Psoas muscle (tissue), 7 donors: ENCODE measurements at regions not wholly inside any gene's neighbourhood (a gene's known extent, or its start where the extent isn't known, plus 50 kb on each side); places are given as distances from the start of the nearest gene placed in this dataset.
"Not testable (repeated sequence)": the region's sequence is repeated elsewhere in the genome, so short reads cannot be mapped to it uniquely, and the experiment has no call there.

ENCODE experiments used
- ATAC-seq, 4 donors: fragments of 200-7000 bp; cut with Tn5 transposase; one replicate each; pipeline ENCODE4 v1.9.1; 2020; ENCODE audit warnings: moderate library complexity in 3 of 4, mild to moderate bottlenecking in 2 of 4
- DNase-seq, 2 donors: peaks; one replicate each; pipeline ENCODE4 v3.0.0-alpha.2; 2020
- H3K27ac ChIP-seq: fragments of 200-600 bp; one replicate; pipeline ENCODE4 v1.8.0; 2022
- H3K27me3 ChIP-seq, 3 donors: fragments of 200-600 bp in 1 of 3; one replicate each; pipeline versions ENCODE4 v1.6.1 to v1.8.0; 2013 to 2022; ENCODE audit warnings: low read length in 2 of 3, mild to moderate bottlenecking in 2 of 3, moderate library complexity in 1 of 3; ENCODE audit not compliant: insufficient read depth in 3 of 3
- H3K36me3 ChIP-seq, 2 donors: fragments of 200-600 bp in 1 of 2; one replicate each; pipeline versions ENCODE4 v1.6.1 to v1.8.0; 2013 to 2022; ENCODE audit warnings: low read depth in 1 of 2, mild to moderate bottlenecking in 1 of 2, moderate library complexity in 1 of 2; ENCODE audit not compliant: insufficient read depth in 1 of 2
- H3K4me1 ChIP-seq: fragments of 200-600 bp; one replicate; pipeline ENCODE4 v1.8.0; 2022
- H3K4me3 ChIP-seq: fragments of 200-600 bp; one replicate; pipeline ENCODE4 v1.8.0; 2022; ENCODE audit warnings: mild to moderate bottlenecking
- H3K9me3 ChIP-seq: fragments of 200-600 bp; one replicate; pipeline ENCODE4 v1.8.0; 2022
- WGBS, 3 donors: extraction: QIAGEN DNeasy Blood & Tissue Kit; methylation state at CpG; one replicate each; pipeline versions ENCODE4 v1.1.6 to v1.1.7; 2013; 5-methylcytosine and 5-hydroxymethylcytosine counted together
- intact Hi-C, 2 donors: fragments of 100-400 bp; cut with DNase I; formaldehyde crosslinking; loops; one replicate each; pipeline versions ENCODE4 v1.11.0 to v1.14.2; 2022
- TF ChIP-seq, protein P1 (sequence below): fragments of 200-600 bp; IDR thresholded peaks from one replicate; pipeline ENCODE4 v1.8.0; 2022; ENCODE audit warnings: antibody characterized with exemption
- donor health status: healthy with polysubstance abuse.
- donor health status: DM: no; HTN: no; CAD: no; lungs with moderate emphysema.
- donor health status: Bipolar disorder and iron deficiency.
- donor health status: healthy.
- donor health status: DM: yes; HTN: yes; CAD: no.
- donor health status: DM: no; HTN: no; CAD: no.
- donor health status: DM: yes; HTN: yes; CAD: no.

DNA sequence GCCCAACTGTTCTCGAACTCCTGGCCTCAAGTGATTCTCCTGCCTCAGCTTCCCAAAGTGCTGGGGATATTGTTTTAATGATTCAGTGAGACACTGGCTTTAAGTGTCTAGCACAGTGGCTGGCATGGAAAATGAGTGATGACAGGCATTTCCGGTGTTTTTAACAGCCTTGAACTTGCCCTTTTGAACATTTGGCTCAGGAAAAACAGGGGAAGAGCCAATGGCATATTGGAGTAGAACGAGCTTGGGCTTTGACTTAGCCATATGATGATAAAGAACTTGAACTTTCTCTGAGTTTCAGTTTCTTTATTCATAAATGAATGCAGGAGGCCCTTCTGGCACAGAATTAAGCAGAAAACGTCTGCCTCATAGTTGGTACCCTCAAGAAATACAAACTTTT, 145.0 kb upstream of the HS3ST4 start:
- no peak overlapping the region for H3K4me3 ChIP-seq
- H3K36me3 ChIP-seq, result no peaks in the 10 kb centered on the region
- TF ChIP-seq, protein P1, sequence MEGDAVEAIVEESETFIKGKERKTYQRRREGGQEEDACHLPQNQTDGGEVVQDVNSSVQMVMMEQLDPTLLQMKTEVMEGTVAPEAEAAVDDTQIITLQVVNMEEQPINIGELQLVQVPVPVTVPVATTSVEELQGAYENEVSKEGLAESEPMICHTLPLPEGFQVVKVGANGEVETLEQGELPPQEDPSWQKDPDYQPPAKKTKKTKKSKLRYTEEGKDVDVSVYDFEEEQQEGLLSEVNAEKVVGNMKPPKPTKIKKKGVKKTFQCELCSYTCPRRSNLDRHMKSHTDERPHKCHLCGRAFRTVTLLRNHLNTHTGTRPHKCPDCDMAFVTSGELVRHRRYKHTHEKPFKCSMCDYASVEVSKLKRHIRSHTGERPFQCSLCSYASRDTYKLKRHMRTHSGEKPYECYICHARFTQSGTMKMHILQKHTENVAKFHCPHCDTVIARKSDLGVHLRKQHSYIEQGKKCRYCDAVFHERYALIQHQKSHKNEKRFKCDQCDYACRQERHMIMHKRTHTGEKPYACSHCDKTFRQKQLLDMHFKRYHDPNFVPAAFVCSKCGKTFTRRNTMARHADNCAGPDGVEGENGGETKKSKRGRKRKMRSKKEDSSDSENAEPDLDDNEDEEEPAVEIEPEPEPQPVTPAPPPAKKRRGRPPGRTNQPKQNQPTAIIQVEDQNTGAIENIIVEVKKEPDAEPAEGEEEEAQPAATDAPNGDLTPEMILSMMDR, result no peak
- ATAC-seq (no peak), DNase-seq (no peak)
- H3K4me1 ChIP-seq, result no peaks in the 10 kb centered on the region
- 29 to 39% (median 38%) methylated on average over 4 of the region's 4 CpGs for WGBS, 3 donors
- no peak overlapping the region for H3K27ac ChIP-seq
- H3K27me3 ChIP-seq, result no peaks in the 10 kb centered on the region
- no peaks in the 10 kb centered on the region for H3K9me3 ChIP-seq
- intact Hi-C loops, result no loop called here

DNA sequence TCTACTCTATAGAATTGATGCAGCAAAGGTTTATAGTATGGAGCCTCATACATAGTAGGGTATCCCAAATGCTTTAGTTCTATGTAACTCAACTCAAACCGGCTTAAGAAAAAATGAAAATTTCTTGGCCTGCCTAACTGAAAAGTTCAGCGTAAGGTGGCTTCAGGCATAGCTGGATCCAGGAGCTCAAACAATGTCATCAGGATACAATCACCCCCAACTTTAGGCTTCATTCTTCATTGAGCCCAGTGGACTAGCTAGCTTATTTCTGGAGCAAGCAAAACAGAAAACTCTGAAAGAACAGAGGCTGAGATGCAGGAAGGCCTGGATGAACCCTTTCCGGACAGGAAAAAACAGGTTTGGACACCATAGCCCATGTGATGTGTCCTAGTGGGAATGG, 147.5 kb upstream of the HS3ST4 start:
- ATAC-seq (no peak), DNase-seq (no peak)
- H3K27me3 ChIP-seq, result no peaks in the 10 kb centered on the region
- no peaks in the 10 kb centered on the region for H3K4me1 ChIP-seq
- no peak overlapping the region for H3K4me3 ChIP-seq
- TF ChIP-seq, protein P1, result no peak
- H3K36me3 ChIP-seq, result no peaks in the 10 kb centered on the region
- no peaks in the 10 kb centered on the region for H3K9me3 ChIP-seq
- 64 to 99% (median 78%) methylated on average over 3 of the region's 3 CpGs for WGBS, 3 donors
- intact Hi-C loops, result no loop called here
- H3K27ac ChIP-seq, result no peak overlapping the region

DNA sequence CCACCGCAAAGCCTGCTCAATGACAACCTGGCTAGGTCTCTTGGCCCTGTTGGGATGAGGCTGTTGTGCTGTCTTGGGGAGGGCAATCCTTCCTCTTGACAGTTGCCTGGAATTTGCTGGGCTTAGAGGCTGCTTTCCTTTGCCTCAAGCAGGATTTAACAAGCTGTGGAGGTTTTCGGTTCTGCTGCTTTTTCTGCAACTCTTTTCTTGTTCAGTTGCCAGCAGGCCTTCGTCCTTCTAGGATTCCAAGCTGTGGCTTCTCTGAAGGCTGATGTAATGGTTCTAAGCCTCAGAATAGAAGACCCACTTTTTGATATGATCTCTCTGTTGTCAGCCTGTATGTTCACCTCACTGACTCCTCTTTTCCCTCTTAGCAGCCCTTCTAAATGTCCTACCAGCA, 149.5 kb upstream of the HS3ST4 start:
- no peaks in the 10 kb centered on the region for H3K36me3 ChIP-seq
- TF ChIP-seq, protein P1, result no peak
- intact Hi-C loops, result no loop called here
- H3K27ac ChIP-seq, result no peak overlapping the region
- DNase-seq (no peak), ATAC-seq (no peak)
- no peaks in the 10 kb centered on the region for H3K4me1 ChIP-seq
- no peak overlapping the region for H3K4me3 ChIP-seq
- H3K9me3 ChIP-seq, result no peaks in the 10 kb centered on the region
- 59 to 62% (median 61%) methylated on average over 3 of the region's 3 CpGs for WGBS, 3 donors
- H3K27me3 ChIP-seq, result no peaks in the 10 kb centered on the region

DNA sequence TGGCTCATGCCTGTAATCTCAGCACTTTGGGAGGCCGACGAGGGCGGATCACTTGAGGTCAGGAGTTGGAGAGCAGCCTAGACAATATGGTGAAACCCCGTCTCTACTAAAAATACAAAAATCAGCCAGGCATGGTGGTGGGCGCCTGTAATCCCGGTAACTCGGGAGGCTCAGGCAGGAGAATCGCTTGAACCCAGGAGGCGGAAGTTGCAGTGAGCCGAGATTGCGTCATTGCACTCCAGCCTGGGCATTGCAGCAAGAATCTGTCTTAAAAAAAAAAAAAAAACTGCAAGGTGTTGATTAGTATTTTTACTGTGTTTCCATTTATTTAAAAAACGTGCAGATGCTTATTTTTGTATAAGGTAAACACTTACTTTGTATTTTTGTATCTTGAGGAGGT, 152.0 kb upstream of the HS3ST4 start:
- H3K27ac ChIP-seq, H3K9me3 ChIP-seq, H3K27me3 ChIP-seq, ATAC-seq, H3K4me1 ChIP-seq, H3K36me3 ChIP-seq, intact Hi-C loops, H3K4me3 ChIP-seq, DNase-seq: not testable (repeated sequence)
- 82 to 85% (median 84%) methylated on average over 12 of the region's 12 CpGs for WGBS, 3 donors

DNA sequence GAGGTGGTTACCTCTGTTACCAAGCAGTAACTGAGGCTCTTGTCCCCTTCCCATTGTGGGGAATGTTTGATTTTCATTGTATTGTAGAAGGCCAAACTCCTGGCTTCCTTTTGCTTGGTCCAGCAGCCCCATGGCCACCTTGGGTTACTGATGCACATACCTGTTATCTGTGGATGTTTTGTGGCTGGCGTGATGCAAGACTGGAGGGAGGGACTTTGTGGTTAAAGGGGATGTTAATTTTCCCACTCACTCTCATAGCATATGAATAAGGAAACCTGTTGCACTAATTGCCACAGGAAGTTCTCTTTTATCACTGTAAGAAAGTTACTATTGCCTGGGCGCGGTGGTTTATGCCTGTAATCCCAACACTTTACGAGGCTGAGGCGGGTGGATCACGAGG, 168.6 kb upstream of the HS3ST4 start:
- intact Hi-C loops, result no loop called here
- H3K36me3 ChIP-seq, result no peaks in the 10 kb centered on the region
- ATAC-seq (no peak), DNase-seq (no peak)
- TF ChIP-seq, protein P1, result no peak
- no peaks in the 10 kb centered on the region for H3K4me1 ChIP-seq
- WGBS, 3 donors, result 77 to 80% (median 77%) methylated on average over 6 of the region's 6 CpGs
- no peak overlapping the region for H3K27ac ChIP-seq
- no peaks in the 10 kb centered on the region for H3K27me3 ChIP-seq
- no peaks in the 10 kb centered on the region for H3K9me3 ChIP-seq
- no peak overlapping the region for H3K4me3 ChIP-seq
